ENCODE measurements at regions not wholly inside any gene's neighbourhood (a gene's known extent, or its start where the extent isn't known, plus 50 kb on each side); places are given as distances from the start of the nearest gene placed in this dataset.

GRCh38 chr9:29701559-29701958 is 2128.3 kb upstream of the C9orf72 start:
- Histone ChIP-seq H3K9ac (ENCODE audit: low read length) (no peak overlapping the region), H3F3A (ENCODE audit: insufficient read depth, low read length) (no peaks in the 10 kb centered on the region), H3K4me3 (ENCODE audit: low read depth, low read length, poor library complexity, severe bottlenecking) (no peak overlapping the region), H3K9me2 (ENCODE audit: low read depth, low read length) (no peaks in the 10 kb centered on the region), H3K9me3 (ENCODE audit: low read length) (no peaks in the 10 kb centered on the region), H3K27ac (ENCODE audit: low read depth, low read length, poor library complexity, severe bottlenecking) (no peak overlapping the region), H3K36me3 (ENCODE audit: insufficient read depth, low read length) (no peaks in the 10 kb centered on the region), H4K20me1 (ENCODE audit: insufficient read depth, low read length) (no peaks in the 10 kb centered on the region), H3K4me2 (ENCODE audit: low read length) (no peak overlapping the region), H3K27me3 (ENCODE audit: insufficient read depth, low read length) (no peaks in the 10 kb centered on the region), H3K79me2 (ENCODE audit: insufficient read depth, low read length) (no peaks in the 10 kb centered on the region), H3K4me1 (ENCODE audit: insufficient read depth, low read length, severe bottlenecking) (no peaks in the 10 kb centered on the region), H2AFZ (ENCODE audit: low read length) (no peak overlapping the region)
- TF ChIP-seq CTCF (IDR thresholded peaks at IDR 0.05; ENCODE audit: low read length) (no peak), EZH2 (IDR thresholded peaks at IDR 0.05; ENCODE audit: borderline replicate concordance, low read length) (no peak)

GRCh38 chr9:29701971-29702370 is 2128.7 kb upstream of the C9orf72 start:
- no peak overlapping the region for H3K27ac ChIP-seq (ENCODE audit: low read depth, low read length, poor library complexity, severe bottlenecking)
- H3K9me3 ChIP-seq (ENCODE audit: low read length): no peaks in the 10 kb centered on the region

GRCh38 chr9:29714860-29715259 is 2141.6 kb upstream of the C9orf72 start:
- no peaks in the 10 kb centered on the region; the same call in 1 of the 2 replicates for H3F3A ChIP-seq (ENCODE audit: insufficient read depth, low read length)
- no peak overlapping the region for H3K9ac ChIP-seq (ENCODE audit: low read length)
- no peaks in the 10 kb centered on the region for H3K9me2 ChIP-seq (ENCODE audit: low read depth, low read length)
- no peak for TF ChIP-seq EZH2 (IDR thresholded peaks at IDR 0.05; ENCODE audit: borderline replicate concordance, low read length)
- no peak for TF ChIP-seq CTCF (IDR thresholded peaks at IDR 0.05; ENCODE audit: low read length)
- H4K20me1 ChIP-seq (ENCODE audit: insufficient read depth, low read length): no peaks in the 10 kb centered on the region
- no peaks in the 10 kb centered on the region for H3K79me2 ChIP-seq (ENCODE audit: insufficient read depth, low read length)
- H3K4me1 ChIP-seq (ENCODE audit: insufficient read depth, low read length, severe bottlenecking): peaks cover 8% of the 10 kb centered on the region
- no peaks in the 10 kb centered on the region for H3K9me3 ChIP-seq (ENCODE audit: low read length)
- H3K27me3 ChIP-seq (ENCODE audit: insufficient read depth, low read length): no peaks in the 10 kb centered on the region
- no peak overlapping the region for H3K27ac ChIP-seq (ENCODE audit: low read depth, low read length, poor library complexity, severe bottlenecking)
- H3K4me3 ChIP-seq (ENCODE audit: low read depth, low read length, poor library complexity, severe bottlenecking): no peak overlapping the region
- H2AFZ ChIP-seq (ENCODE audit: low read length): peak overlapping the region; percentile 92; the same call in 1 of the 2 replicates
- no peak overlapping the region for H3K4me2 ChIP-seq (ENCODE audit: low read length)
- no peaks in the 10 kb centered on the region for H3K36me3 ChIP-seq (ENCODE audit: insufficient read depth, low read length)

More at GRCh38 chr9:29701971-29702370, 2128.7 kb upstream of the C9orf72 start:
- Histone ChIP-seq H3K9ac (ENCODE audit: low read length) (no peak overlapping the region), H3K27me3 (ENCODE audit: insufficient read depth, low read length) (no peaks in the 10 kb centered on the region), H3K4me3 (ENCODE audit: low read depth, low read length, poor library complexity, severe bottlenecking) (no peak overlapping the region), H3K4me2 (ENCODE audit: low read length) (no peak overlapping the region), H3K9me2 (ENCODE audit: low read depth, low read length) (no peaks in the 10 kb centered on the region), H3K79me2 (ENCODE audit: insufficient read depth, low read length) (no peaks in the 10 kb centered on the region), H3F3A (ENCODE audit: insufficient read depth, low read length) (no peaks in the 10 kb centered on the region), H3K4me1 (ENCODE audit: insufficient read depth, low read length, severe bottlenecking) (no peaks in the 10 kb centered on the region), H2AFZ (ENCODE audit: low read length) (no peak overlapping the region), H3K36me3 (ENCODE audit: insufficient read depth, low read length) (no peaks in the 10 kb centered on the region), H4K20me1 (ENCODE audit: insufficient read depth, low read length) (no peaks in the 10 kb centered on the region)
- no peak for TF ChIP-seq CTCF (IDR thresholded peaks at IDR 0.05; ENCODE audit: low read length)
- TF ChIP-seq EZH2 (IDR thresholded peaks at IDR 0.05; ENCODE audit: borderline replicate concordance, low read length): no peak
